CD14-positive monocyte (primary cell): ENCODE measurements at regions not wholly inside any gene's neighbourhood (a gene's known extent, or its start where the extent isn't known, plus 50 kb on each side); places are given as distances from the start of the nearest gene placed in this dataset.

Experiments
- DNase-seq, 3 donors: peaks; one replicate each; pipeline ENCODE4 v3.0.0-alpha.2; 2011 to 2022
- H2AFZ ChIP-seq: 2 replicates; pipeline ENCODE4 v1.6.0; 2012; ENCODE audit warnings: mild to moderate bottlenecking, low read depth, low read length, inconsistent platforms; ENCODE audit not compliant: insufficient read depth, poor library complexity, severe bottlenecking
- H3K27ac ChIP-seq, 2 donors: 1 replicate in 1 of 2; 2 replicates in 1 of 2; pipeline ENCODE4 v1.5.1; 2012 to 2013; ENCODE audit warnings: low read length in 2 of 2, control low read depth in 1 of 2, inconsistent platforms in 1 of 2, low read depth in 1 of 2, mild to moderate bottlenecking in 1 of 2
- H3K27me3 ChIP-seq, 2 donors: one replicate each; pipeline versions ENCODE4 v1.6.0 to v1.6.1; 2011 to 2013; ENCODE audit warnings: low read length in 2 of 2; ENCODE audit not compliant: control insufficient read depth in 2 of 2, insufficient read depth in 2 of 2
- H3K36me3 ChIP-seq, 2 donors: replicated peaks in 1 of 2; 1 replicate in 1 of 2; 2 replicates in 1 of 2; pipeline versions ENCODE4 v1.5.1 to v1.6.1; 2012 to 2013; ENCODE audit warnings: low read length in 2 of 2, control low read depth in 1 of 2, inconsistent platforms in 1 of 2, mild to moderate bottlenecking in 1 of 2; ENCODE audit not compliant: insufficient read depth in 2 of 2, control insufficient read depth in 1 of 2
- H3K4me1 ChIP-seq, 2 donors: 1 replicate in 1 of 2; 2 replicates in 1 of 2; pipeline versions ENCODE4 v1.5.1 to v1.6.1; 2012 to 2013; ENCODE audit warnings: low read length in 2 of 2, control low read depth in 1 of 2, inconsistent platforms in 1 of 2, mild to moderate bottlenecking in 1 of 2, moderate library complexity in 1 of 2; ENCODE audit not compliant: insufficient read depth in 2 of 2, control insufficient read depth in 1 of 2
- H3K4me2 ChIP-seq: replicated peaks from 2 replicates; pipeline ENCODE3; 2012; ENCODE audit warnings: low read length, moderate library complexity, mild to moderate bottlenecking; ENCODE audit not compliant: poor library complexity, severe bottlenecking; ENCODE audit errors: extremely low read depth
- H3K4me3 ChIP-seq, 3 experiments: fragments of 200-600 bp in 1 of 3; sonication (generic) in 1 of 3; replicated peaks in 1 of 3; 1 replicate in 2 of 3; 2 replicates in 1 of 3; pipeline ENCODE4 v1.5.1; 2011 to 2013; ENCODE audit warnings: low read length in 3 of 3, mild to moderate bottlenecking in 3 of 3, control low read depth in 2 of 3, low read depth in 2 of 3, inconsistent platforms in 1 of 3, moderate library complexity in 1 of 3
- H3K79me2 ChIP-seq: 2 replicates; pipeline ENCODE4 v1.6.0; 2012; ENCODE audit warnings: mild to moderate bottlenecking, control low read depth, inconsistent platforms, low read length, moderate library complexity; ENCODE audit not compliant: insufficient read depth
- H3K9ac ChIP-seq: 2 replicates; pipeline ENCODE4 v1.6.0; 2017; ENCODE audit warnings: low read length, mild to moderate bottlenecking; ENCODE audit not compliant: insufficient read depth, poor library complexity, severe bottlenecking
- H3K9me3 ChIP-seq, 2 donors: replicated peaks in 1 of 2; 1 replicate in 1 of 2; 2 replicates in 1 of 2; pipeline versions ENCODE4 v1.5.1 to v1.6.1; 2012 to 2013; ENCODE audit warnings: low read length in 2 of 2, control low read depth in 1 of 2; ENCODE audit not compliant: control insufficient read depth in 1 of 2, insufficient read depth in 1 of 2
- H4K20me1 ChIP-seq: 2 replicates; pipeline ENCODE4 v1.6.0; 2012; ENCODE audit warnings: mild to moderate bottlenecking, low read length, control low read depth, moderate library complexity; ENCODE audit not compliant: insufficient read depth
- H3K27ac Mint-ChIP-seq, 7 donors: one replicate each; pipeline ENCODE4 v1.8.0; 2020; ENCODE audit warnings: mild to moderate bottlenecking in 7 of 7, mixed read lengths in 7 of 7, moderate library complexity in 6 of 7, inconsistent platforms in 2 of 7
- H3K27me3 Mint-ChIP-seq, 3 donors: one replicate each; pipeline ENCODE4 v1.8.0; 2021 to 2022; ENCODE audit warnings: low read depth in 3 of 3, mild to moderate bottlenecking in 3 of 3, mixed read lengths in 3 of 3, moderate library complexity in 3 of 3, inconsistent platforms in 1 of 3
- H3K36me3 Mint-ChIP-seq, 2 donors: one replicate each; pipeline ENCODE4 v1.8.0; 2020; ENCODE audit warnings: mixed read lengths in 2 of 2, inconsistent platforms in 1 of 2, mild to moderate bottlenecking in 1 of 2
- H3K4me1 Mint-ChIP-seq: one replicate; pipeline ENCODE4 v1.8.0; 2020; ENCODE audit warnings: mild to moderate bottlenecking, mixed read lengths
- H3K4me3 Mint-ChIP-seq, 2 donors: one replicate each; pipeline ENCODE4 v1.8.0; 2020; ENCODE audit warnings: mild to moderate bottlenecking in 2 of 2, mixed read lengths in 2 of 2, moderate library complexity in 1 of 2
- H3K9me3 Mint-ChIP-seq, 7 donors: one replicate each; pipeline ENCODE4 v1.8.0; 2020 to 2022; ENCODE audit warnings: mixed read lengths in 7 of 7, mild to moderate bottlenecking in 6 of 7, moderate library complexity in 6 of 7, inconsistent platforms in 2 of 7
- CTCF ChIP-seq: fragments of 200-600 bp; IDR thresholded peaks from one replicate; pipeline ENCODE4 v1.8.0; 2022; ENCODE audit warnings: antibody characterized with exemption, mild to moderate bottlenecking
- WGBS: methylation state at CpG from one replicate; pipeline ENCODE4 v1.1.5; 2013; ENCODE audit warnings: missing lambda C conversion rate; ENCODE audit not compliant: insufficient coverage; 5-methylcytosine and 5-hydroxymethylcytosine counted together
- intact Hi-C, 2 donors: fragments of 100-400 bp; cut with micrococcal nuclease; formaldehyde crosslinking; loops; one replicate each; pipeline versions ENCODE4 v1.15.0 to v1.15.1; 2023

- Histone ChIP-seq H3K36me3 (no peaks in the 10 kb centered on the region), H3K27ac (no peak overlapping the region), H3K9me3 (peaks cover 13 to 18% of the 10 kb centered on the region in 2 donors), H3K4me2 (no peak overlapping the region), H3K4me3 (no peak overlapping the region), H3K79me2 (no peaks in the 10 kb centered on the region), H4K20me1 (no peaks in the 10 kb centered on the region), H3K27me3 (peaks cover 0 to 12% of the 10 kb centered on the region in 2 donors), H2AFZ (no peak overlapping the region), H3K4me1 (no peaks in the 10 kb centered on the region), H3K9ac (no peak overlapping the region)
- WGBS, result 40% methylated on average over 9 of the region's 14 CpGs
- H3K4me3 Mint-ChIP-seq, result no peak overlapping the region
- intact Hi-C loops, result no loop called here
- no peaks in the 10 kb centered on the region for H3K4me1 Mint-ChIP-seq
- H3K36me3 Mint-ChIP-seq, result no peaks in the 10 kb centered on the region
- no peak for TF ChIP-seq CTCF
- no peak for DNase-seq
- no peak overlapping the region for H3K27ac Mint-ChIP-seq
- peaks cover 12 to 22% (median 18%) of the 10 kb centered on the region in 7 donors for H3K9me3 Mint-ChIP-seq
- H3K27me3 Mint-ChIP-seq, result peaks cover 14 to 29% (median 27%) of the 10 kb centered on the region in 3 donors
Observed at GRCh38 chr9:135215571-135216161, 128.2 kb downstream of the OLFM1 start.

DNA sequence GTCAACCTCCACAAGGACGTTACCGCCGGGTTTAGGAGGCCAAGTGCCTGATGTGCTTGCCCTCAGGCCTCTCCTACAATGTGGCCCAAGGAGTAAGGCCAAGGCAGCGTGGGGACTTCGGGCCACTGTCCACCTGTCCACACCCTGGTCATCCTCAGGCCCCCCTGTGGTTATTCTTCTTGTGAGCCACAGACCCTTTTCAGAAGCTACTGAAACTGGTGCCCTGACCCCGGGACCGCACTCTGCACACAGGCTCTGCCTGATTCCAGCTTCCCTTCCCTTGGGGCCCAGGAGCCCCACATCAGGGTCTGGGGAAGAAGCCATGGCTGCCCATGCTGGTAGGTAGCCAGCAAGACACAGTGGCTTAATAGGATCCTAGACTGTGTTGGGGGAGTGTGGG, 128.8 kb downstream of the OLFM1 start:
- no peak overlapping the region for H3K4me2 ChIP-seq
- Mint-ChIP-seq H3K36me3 (no peaks in the 10 kb centered on the region), H3K4me1 (no peaks in the 10 kb centered on the region), H3K9me3 (peaks cover 8 to 16% (median 13%) of the 10 kb centered on the region in 7 donors), H3K4me3 (no peak overlapping the region), H3K27ac (no peak overlapping the region), H3K27me3 (peaks cover 14 to 29% (median 27%) of the 10 kb centered on the region in 3 donors)
- no peak overlapping the region for H3K4me3 ChIP-seq
- TF ChIP-seq CTCF, result no peak
- H3K9ac ChIP-seq, result no peak overlapping the region
- H3K4me1 ChIP-seq, result no peaks in the 10 kb centered on the region
- H2AFZ ChIP-seq, result no peak overlapping the region
- no peaks in the 10 kb centered on the region for H3K36me3 ChIP-seq
- no peaks in the 10 kb centered on the region for H3K79me2 ChIP-seq
- H4K20me1 ChIP-seq, result no peaks in the 10 kb centered on the region
- intact Hi-C loops, result no loop called here
- DNase-seq, result no peak
- 92% methylated on average over 7 of the region's 7 CpGs for WGBS
- H3K27ac ChIP-seq, result no peak overlapping the region
- H3K27me3 ChIP-seq, result peaks cover 0 to 12% of the 10 kb centered on the region in 2 donors
- H3K9me3 ChIP-seq, result peaks cover 7 to 13% of the 10 kb centered on the region in 2 donors
